Astrocyte (in vitro differentiated cells and primary cell): ENCODE measurements at regions not wholly inside any gene's neighbourhood (a gene's known extent, or its start where the extent isn't known, plus 50 kb on each side); places are given as distances from the start of the nearest gene placed in this dataset.

ENCODE experiments used
- DNase-seq: peaks from one replicate; pipeline ENCODE4 v3.0.0-alpha.2; 2010; ENCODE audit warnings: low read depth
- FAIRE-seq: peaks from 2 replicates; lab custom pipeline; 2011; peaks lifted over from hg19 to GRCh38; lab: Jason Lieb, UNC
- H2AFZ ChIP-seq: 2 replicates; pipeline ENCODE4 v1.6.0; 2012; ENCODE audit warnings: low read depth, low read length, inconsistent platforms
- H3K27ac ChIP-seq: 2 replicates; pipeline ENCODE4 v1.5.1; 2011; ENCODE audit warnings: low read depth, low read length, inconsistent platforms
- H3K27me3 ChIP-seq: 2 replicates; pipeline ENCODE4 v1.6.0; 2011; ENCODE audit warnings: low read length, inconsistent platforms; ENCODE audit not compliant: insufficient read depth
- H3K36me3 ChIP-seq: 2 replicates; pipeline ENCODE4 v1.5.1; 2011; ENCODE audit warnings: low read length, inconsistent platforms; ENCODE audit not compliant: insufficient read depth
- H3K4me1 ChIP-seq: 2 replicates; pipeline ENCODE4 v1.5.1; 2011; ENCODE audit warnings: low read length, inconsistent platforms; ENCODE audit not compliant: insufficient read depth
- H3K4me2 ChIP-seq: 2 replicates; pipeline ENCODE4 v1.6.0; 2012; ENCODE audit warnings: low read length, inconsistent platforms
- H3K4me3 ChIP-seq: 2 replicates; pipeline ENCODE4 v1.5.1; 2011; ENCODE audit warnings: low read depth, mild to moderate bottlenecking, low read length, inconsistent platforms; ENCODE audit not compliant: insufficient read depth
- H3K79me2 ChIP-seq: 2 replicates; pipeline ENCODE4 v1.6.0; 2012; ENCODE audit warnings: mild to moderate bottlenecking, low read length, inconsistent platforms; ENCODE audit not compliant: insufficient read depth
- H3K9ac ChIP-seq: 2 replicates; pipeline ENCODE4 v1.6.0; 2012; ENCODE audit warnings: mild to moderate bottlenecking, low read length, inconsistent platforms
- H3K9me3 ChIP-seq: 2 replicates; pipeline ENCODE4 v1.5.1; 2012; ENCODE audit warnings: low read depth, mild to moderate bottlenecking, low read length, inconsistent platforms; ENCODE audit not compliant: insufficient read depth
- H4K20me1 ChIP-seq: 2 replicates; pipeline ENCODE4 v1.6.0; 2012; ENCODE audit warnings: low read length, inconsistent platforms; ENCODE audit not compliant: insufficient read depth
- H3K27ac Mint-ChIP-seq: one replicate; pipeline ENCODE4 v1.8.0; 2021; ENCODE audit warnings: mild to moderate bottlenecking, mixed read lengths; ENCODE audit not compliant: unreplicated experiment
- H3K27me3 Mint-ChIP-seq: one replicate; pipeline ENCODE4 v1.8.0; 2021; ENCODE audit warnings: low read depth, mixed read lengths; ENCODE audit not compliant: unreplicated experiment
- H3K36me3 Mint-ChIP-seq: one replicate; pipeline ENCODE4 v1.8.0; 2021; ENCODE audit warnings: low read depth, mixed read lengths; ENCODE audit not compliant: unreplicated experiment
- H3K4me1 Mint-ChIP-seq: one replicate; pipeline ENCODE4 v1.8.0; 2021; ENCODE audit warnings: low read depth, mixed read lengths; ENCODE audit not compliant: unreplicated experiment
- H3K4me3 Mint-ChIP-seq: one replicate; pipeline ENCODE4 v1.8.0; 2021; ENCODE audit warnings: mild to moderate bottlenecking, moderate library complexity, mixed read lengths; ENCODE audit not compliant: unreplicated experiment
- H3K9me3 Mint-ChIP-seq: one replicate; pipeline ENCODE4 v1.8.0; 2021; ENCODE audit warnings: mild to moderate bottlenecking, mixed read lengths; ENCODE audit not compliant: unreplicated experiment
- CTCF ChIP-seq: IDR thresholded peaks from 2 replicates; pipeline ENCODE4 v1.5.1; 2011; ENCODE audit warnings: low read depth, mild to moderate bottlenecking, inconsistent platforms, low read length, moderate library complexity; ENCODE audit not compliant: insufficient read depth
- EZH2 ChIP-seq: IDR thresholded peaks from 2 replicates; pipeline ENCODE4 v1.6.1; 2012; ENCODE audit warnings: mild to moderate bottlenecking, low read length, inconsistent platforms; ENCODE audit not compliant: insufficient read depth

GRCh38 chr2:185978634-185979407, 240.2 kb downstream of the FSIP2 start:
- H3K27me3 Mint-ChIP-seq, result no peaks in the 10 kb centered on the region

GRCh38 chr2:185979546-185980071, 241.0 kb downstream of the FSIP2 start:
- Mint-ChIP-seq H3K9me3 (no peaks in the 10 kb centered on the region), H3K4me3 (no peak overlapping the region), H3K27me3 (no peaks in the 10 kb centered on the region), H3K4me1 (peaks cover 7% of the 10 kb centered on the region), H3K36me3 (no peaks in the 10 kb centered on the region), H3K27ac (no peak overlapping the region)
- H2AFZ ChIP-seq, result no peak overlapping the region
- H3K4me1 ChIP-seq, result peaks cover 5% of the 10 kb centered on the region
- H3K27ac ChIP-seq, result no peak overlapping the region
- H4K20me1 ChIP-seq, result no peaks in the 10 kb centered on the region
- TF ChIP-seq CTCF (no peak), EZH2 (no peak)
- peak; percentile 58 for DNase-seq
- no peaks in the 10 kb centered on the region for H3K79me2 ChIP-seq
- no peaks in the 10 kb centered on the region for H3K27me3 ChIP-seq
- no peak for FAIRE-seq
- no peak overlapping the region for H3K4me3 ChIP-seq
- no peaks in the 10 kb centered on the region for H3K9me3 ChIP-seq
- H3K36me3 ChIP-seq, result no peaks in the 10 kb centered on the region
- no peak overlapping the region for H3K4me2 ChIP-seq
- H3K9ac ChIP-seq, result no peak overlapping the region

More at GRCh38 chr2:185978634-185979407, 240.2 kb downstream of the FSIP2 start:
- Histone ChIP-seq H3K27me3 (no peaks in the 10 kb centered on the region), H3K27ac (no peak overlapping the region), H3K4me3 (no peak overlapping the region), H4K20me1 (no peaks in the 10 kb centered on the region), H3K4me1 (peaks cover 5% of the 10 kb centered on the region), H3K9ac (no peak overlapping the region), H3K79me2 (no peaks in the 10 kb centered on the region), H3K36me3 (no peaks in the 10 kb centered on the region), H3K9me3 (no peaks in the 10 kb centered on the region), H3K4me2 (no peak overlapping the region), H2AFZ (no peak overlapping the region)
- Mint-ChIP-seq H3K4me3 (no peak overlapping the region), H3K9me3 (no peaks in the 10 kb centered on the region), H3K36me3 (no peaks in the 10 kb centered on the region), H3K4me1 (peaks cover 7% of the 10 kb centered on the region), H3K27ac (no peak overlapping the region)
- TF ChIP-seq CTCF (no peak), EZH2 (no peak)
- FAIRE-seq (no peak), DNase-seq (peak; percentile 85)

- Histone ChIP-seq H3K4me2 (no peak overlapping the region), H3K9ac (no peak overlapping the region), H3K9me3 (no peaks in the 10 kb centered on the region), H3K4me1 (peaks cover 5% of the 10 kb centered on the region), H2AFZ (no peak overlapping the region), H4K20me1 (no peaks in the 10 kb centered on the region), H3K27ac (no peak overlapping the region), H3K36me3 (no peaks in the 10 kb centered on the region), H3K4me3 (no peak overlapping the region), H3K79me2 (no peaks in the 10 kb centered on the region), H3K27me3 (no peaks in the 10 kb centered on the region)
- Mint-ChIP-seq H3K4me3 (no peak overlapping the region), H3K9me3 (no peaks in the 10 kb centered on the region), H3K36me3 (no peaks in the 10 kb centered on the region), H3K4me1 (peaks cover 7% of the 10 kb centered on the region), H3K27ac (no peak overlapping the region), H3K27me3 (no peaks in the 10 kb centered on the region)
- TF ChIP-seq EZH2 (no peak), CTCF (no peak)
- FAIRE-seq (no peak), DNase-seq (no peak)
Observed at GRCh38 chr2:185980944-185981343, 242.3 kb downstream of the FSIP2 start.
